ENCODE measurements at regions not wholly inside any gene's neighbourhood (a gene's known extent, or its start where the extent isn't known, plus 50 kb on each side); places are given as distances from the start of the nearest gene placed in this dataset.
"Not testable (repeated sequence)": the region's sequence is repeated elsewhere in the genome, so short reads cannot be mapped to it uniquely, and the experiment has no call there.

- no peaks in the 10 kb centered on the region for H3K27me3 ChIP-seq
- no peak for TF ChIP-seq CTCF (IDR thresholded peaks at IDR 0.05)
- no peaks in the 10 kb centered on the region for H3K36me3 ChIP-seq
- no peak overlapping the region for H3K27ac ChIP-seq
- no peak for DNase-seq (ENCODE audit: low spot score)
- H3K4me3 ChIP-seq = no peak overlapping the region
- no peaks in the 10 kb centered on the region for H3K4me1 ChIP-seq
- no peaks in the 10 kb centered on the region for H3K9me3 ChIP-seq
Measured at GRCh38 chr11:13128354-13128753, 119.2 kb downstream of the RASSF10 start.

- Histone ChIP-seq H3K27ac (no peak overlapping the region), H3K4me1 (no peaks in the 10 kb centered on the region), H3K4me3 (no peak overlapping the region), H3K9me3 (no peaks in the 10 kb centered on the region), H3K27me3 (no peaks in the 10 kb centered on the region), H3K36me3 (no peaks in the 10 kb centered on the region)
- TF ChIP-seq CTCF (IDR thresholded peaks at IDR 0.05) = no peak
- DNase-seq (ENCODE audit: low spot score) = no peak
Measured at GRCh38 chr11:13134066-13134465, 125.0 kb downstream of the RASSF10 start.

GRCh38 chr11:13134886-13135285 lies 125.8 kb downstream of the RASSF10 start:
- no peaks in the 10 kb centered on the region for H3K36me3 ChIP-seq
- no peaks in the 10 kb centered on the region for H3K27me3 ChIP-seq
- no peak overlapping the region for H3K27ac ChIP-seq
- H3K9me3 ChIP-seq = no peaks in the 10 kb centered on the region
- H3K4me3 ChIP-seq = no peak overlapping the region
- DNase-seq (ENCODE audit: low spot score) = no peak
- TF ChIP-seq CTCF (IDR thresholded peaks at IDR 0.05) = no peak
- H3K4me1 ChIP-seq = no peaks in the 10 kb centered on the region

GRCh38 chr11:13135385-13136271 lies 126.5 kb downstream of the RASSF10 start:
- Histone ChIP-seq H3K4me3 (no peak overlapping the region), H3K9me3 (no peaks in the 10 kb centered on the region), H3K4me1 (no peaks in the 10 kb centered on the region), H3K27ac (no peak overlapping the region), H3K36me3 (no peaks in the 10 kb centered on the region), H3K27me3 (no peaks in the 10 kb centered on the region)
- no peak for DNase-seq (ENCODE audit: low spot score)
- TF ChIP-seq CTCF (IDR thresholded peaks at IDR 0.05) = no peak

GRCh38 chr11:13136272-13136596 lies 127.1 kb downstream of the RASSF10 start:
- Histone ChIP-seq H3K4me1 (no peaks in the 10 kb centered on the region), H3K27me3 (no peaks in the 10 kb centered on the region)
- no peak for TF ChIP-seq CTCF (IDR thresholded peaks at IDR 0.05)

GRCh38 chr11:13137844-13138301 lies 128.8 kb downstream of the RASSF10 start:
- Histone ChIP-seq H3K36me3 (no peaks in the 10 kb centered on the region), H3K4me3 (no peak overlapping the region), H3K27ac (no peak overlapping the region), H3K9me3 (no peaks in the 10 kb centered on the region), H3K4me1 (no peaks in the 10 kb centered on the region), H3K27me3 (no peaks in the 10 kb centered on the region)
- DNase-seq (ENCODE audit: low spot score) = no peak
- TF ChIP-seq CTCF (IDR thresholded peaks at IDR 0.05) = no peak

More at GRCh38 chr11:13136272-13136596, 127.1 kb downstream of the RASSF10 start:
- Histone ChIP-seq H3K36me3 (no peaks in the 10 kb centered on the region), H3K9me3 (no peaks in the 10 kb centered on the region), H3K4me3 (no peak overlapping the region), H3K27ac (no peak overlapping the region)
- no peak for DNase-seq (ENCODE audit: low spot score)

- not testable (repeated sequence) for DNase-seq (ENCODE audit: low spot score); H3K9me3 ChIP-seq; H3K4me1 ChIP-seq
Measured at GRCh38 chr11:13139085-13139484, 130.0 kb downstream of the RASSF10 start.

More at GRCh38 chr11:13139085-13139484, 130.0 kb downstream of the RASSF10 start:
- not testable (repeated sequence) for H3K4me3 ChIP-seq, H3K27ac ChIP-seq, H3K27me3 ChIP-seq, H3K36me3 ChIP-seq
